Heart left ventricle (tissue), 16 donors: ENCODE measurements at regions not wholly inside any gene's neighbourhood (a gene's known extent, or its start where the extent isn't known, plus 50 kb on each side); places are given as distances from the start of the nearest gene placed in this dataset.

Experiments used
- ATAC-seq, 4 donors: fragments of 200-7000 bp; cut with Tn5 transposase; one replicate each; pipeline ENCODE4 v1.9.1; 2020 to 2022; ENCODE audit warnings: moderate library complexity in 4 of 4, mild to moderate bottlenecking in 3 of 4, moderate number of reproducible peaks in 1 of 4
- DNase-seq, 5 donors: peaks; one replicate each; pipeline ENCODE4 v3.0.0-alpha.2; 2020
- H3K27ac ChIP-seq, 12 donors: fragments of 200-600 bp; sonication (generic) in 4 of 12; one replicate each; pipeline versions ENCODE4 v1.5.0 to v1.8.0; 2016 to 2022; ENCODE audit warnings: mild to moderate bottlenecking in 2 of 12
- H3K27me3 ChIP-seq, 9 donors: fragments of 200-600 bp; sonication (generic) in 2 of 9; one replicate each; pipeline versions ENCODE4 v1.5.1 to v1.8.0; 2016 to 2022; ENCODE audit warnings: mild to moderate bottlenecking in 3 of 9
- H3K36me3 ChIP-seq, 9 donors: fragments of 200-600 bp; sonication (generic) in 2 of 9; one replicate each; pipeline versions ENCODE4 v1.5.0 to v1.8.0; 2018 to 2022; ENCODE audit warnings: mild to moderate bottlenecking in 2 of 9
- H3K4me1 ChIP-seq, 12 donors: fragments of 200-600 bp; sonication (generic) in 4 of 12; one replicate each; pipeline versions ENCODE4 v1.5.0 to v1.8.0; 2016 to 2022; ENCODE audit warnings: mild to moderate bottlenecking in 3 of 12
- H3K4me3 ChIP-seq, 12 donors: fragments of 200-600 bp; sonication (generic) in 4 of 12; one replicate each; pipeline versions ENCODE4 v1.5.0 to v1.8.0; 2017 to 2022; ENCODE audit warnings: mild to moderate bottlenecking in 9 of 12, moderate library complexity in 4 of 12
- H3K9me3 ChIP-seq, 12 donors: fragments of 200-600 bp; sonication (generic) in 4 of 12; one replicate each; pipeline versions ENCODE4 v1.5.0 to v1.8.0; 2016 to 2022; ENCODE audit warnings: mild to moderate bottlenecking in 1 of 12
- POLR2A ChIP-seq, 2 donors: fragments of 450-650 bp; IDR thresholded peaks; one replicate each; pipeline ENCODE4 v1.6.1; 2017; ENCODE audit warnings: antibody characterized with exemption in 2 of 2, mild to moderate bottlenecking in 2 of 2, moderate library complexity in 2 of 2
- WGBS, 4 donors: extraction: QIAGEN DNeasy Blood & Tissue Kit in 2 of 4; methylation state at CpG; one replicate each; pipeline versions ENCODE4 v1.1.5 to v1.1.7; 2013 to 2018; 5-methylcytosine and 5-hydroxymethylcytosine counted together
- intact Hi-C, 10 donors: fragments of 100-400 bp; cut with DNase I; formaldehyde crosslinking; loops; one replicate each; pipeline versions ENCODE4 v1.11.1 to v1.14.2; 2022
- TF ChIP-seq, protein P1 (sequence below), 12 donors: fragments of 200-600 bp; sonication (generic) in 4 of 12; IDR thresholded peaks; one replicate each; pipeline versions ENCODE4 v1.5.0 to v1.8.0; 2018 to 2022; ENCODE audit warnings: antibody characterized with exemption in 12 of 12, mild to moderate bottlenecking in 5 of 12
- donor health status: ischemic (EF 13 %, LVEDD 7.1; RV severe dilation, severe dysfunction).
- donor health status: healthy with polysubstance abuse.
- donor health status: DM: no; HTN: yes; CAD: no.
- donor health status: DM: no; HTN: no; CAD: no.
- donor health status: ischemic (EF 25% LVEDD 6.9; RV normal size, moderate dysfunction).
- donor health status: ischemic (EF 25% LVEDD 5.7; RV mildly dilated, moderate dysfunction).
- donor health status: healthy.
- donor health status: DM: yes; HTN: yes; CAD: no.
- donor health status: ischemic (EF 35%, LVEDD 5.7; RV mildly dilated, moderate dysfunction).
- donor health status: nonischemic (EF 11% LVEDD 7.7; RV severe dilation, severe dysfunction).
- donor health status: DM: yes; HTN: yes; CAD: no.
- donor health status: PGD.
- donor health status: ischemic (EF 29% LVEDD 5.4; RV normal size, mild dysfunction).
- donor health status: nonischemic (EF 23%, LVEDD 6.1; RV moderate dilation, normal function).

GRCh38 chr14:101217080-101217463 lies 313.6 kb upstream of the RTL1 start:
- H3K27ac ChIP-seq, result no peak overlapping the region
- DNase-seq (peak in 1 of 5 donors; percentile 4), ATAC-seq (no peak)
- H3K4me1 ChIP-seq, result no peaks in the 10 kb centered on the region
- H3K4me3 ChIP-seq, result no peak overlapping the region
- no peaks in the 10 kb centered on the region for H3K36me3 ChIP-seq
- peaks cover 0 to 12% (median 0%) of the 10 kb centered on the region in 9 donors for H3K27me3 ChIP-seq
- intact Hi-C loops, result no loop called here
- WGBS, 4 donors, result 60 to 74% (median 69%) methylated on average over 6 of the region's 6 CpGs
- peaks cover 0 to 2% (median 0%) of the 10 kb centered on the region in 12 donors for H3K9me3 ChIP-seq
- TF ChIP-seq, protein P1, sequence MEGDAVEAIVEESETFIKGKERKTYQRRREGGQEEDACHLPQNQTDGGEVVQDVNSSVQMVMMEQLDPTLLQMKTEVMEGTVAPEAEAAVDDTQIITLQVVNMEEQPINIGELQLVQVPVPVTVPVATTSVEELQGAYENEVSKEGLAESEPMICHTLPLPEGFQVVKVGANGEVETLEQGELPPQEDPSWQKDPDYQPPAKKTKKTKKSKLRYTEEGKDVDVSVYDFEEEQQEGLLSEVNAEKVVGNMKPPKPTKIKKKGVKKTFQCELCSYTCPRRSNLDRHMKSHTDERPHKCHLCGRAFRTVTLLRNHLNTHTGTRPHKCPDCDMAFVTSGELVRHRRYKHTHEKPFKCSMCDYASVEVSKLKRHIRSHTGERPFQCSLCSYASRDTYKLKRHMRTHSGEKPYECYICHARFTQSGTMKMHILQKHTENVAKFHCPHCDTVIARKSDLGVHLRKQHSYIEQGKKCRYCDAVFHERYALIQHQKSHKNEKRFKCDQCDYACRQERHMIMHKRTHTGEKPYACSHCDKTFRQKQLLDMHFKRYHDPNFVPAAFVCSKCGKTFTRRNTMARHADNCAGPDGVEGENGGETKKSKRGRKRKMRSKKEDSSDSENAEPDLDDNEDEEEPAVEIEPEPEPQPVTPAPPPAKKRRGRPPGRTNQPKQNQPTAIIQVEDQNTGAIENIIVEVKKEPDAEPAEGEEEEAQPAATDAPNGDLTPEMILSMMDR (IDR thresholded peaks at IDR 0.05), result no peak

GRCh38 chr14:101217616-101218371 lies 314.3 kb upstream of the RTL1 start:
- DNase-seq, result peak in 1 of 5 donors; percentile 2

GRCh38 chr14:101219896-101220703 lies 316.6 kb upstream of the RTL1 start:
- peak overlapping the region in 1 of 12 donors; percentile 45 for H3K27ac ChIP-seq
- no peak for TF ChIP-seq POLR2A (IDR thresholded peaks at IDR 0.05)
- TF ChIP-seq, protein P1 (IDR thresholded peaks at IDR 0.05), result no peak
- no peaks in the 10 kb centered on the region for H3K9me3 ChIP-seq
- H3K4me1 ChIP-seq, result no peaks in the 10 kb centered on the region
- intact Hi-C loops, result no loop called here
- ATAC-seq (no peak), DNase-seq (no peak)
- WGBS, 4 donors, result 84 to 89% (median 88%) methylated on average over 12 of the region's 12 CpGs
- H3K36me3 ChIP-seq, result no peaks in the 10 kb centered on the region
- peaks cover 0 to 27% (median 0%) of the 10 kb centered on the region in 9 donors for H3K27me3 ChIP-seq
- H3K4me3 ChIP-seq, result no peak overlapping the region

More at GRCh38 chr14:101217616-101218371, 314.3 kb upstream of the RTL1 start:
- TF ChIP-seq POLR2A (IDR thresholded peaks at IDR 0.05), result no peak
- TF ChIP-seq, protein P1 (IDR thresholded peaks at IDR 0.05), result no peak
- 81 to 86% (median 85%) methylated on average over 13 to 14 of the region's 14 CpGs for WGBS, 4 donors
- Histone ChIP-seq H3K4me1 (no peaks in the 10 kb centered on the region), H3K9me3 (peaks cover 0 to 2% (median 0%) of the 10 kb centered on the region in 12 donors), H3K4me3 (no peak overlapping the region), H3K27me3 (peaks cover 0 to 19% (median 0%) of the 10 kb centered on the region in 9 donors), H3K36me3 (no peaks in the 10 kb centered on the region), H3K27ac (no peak overlapping the region)
- no peak for ATAC-seq
- intact Hi-C loops, result no loop called here

DNA sequence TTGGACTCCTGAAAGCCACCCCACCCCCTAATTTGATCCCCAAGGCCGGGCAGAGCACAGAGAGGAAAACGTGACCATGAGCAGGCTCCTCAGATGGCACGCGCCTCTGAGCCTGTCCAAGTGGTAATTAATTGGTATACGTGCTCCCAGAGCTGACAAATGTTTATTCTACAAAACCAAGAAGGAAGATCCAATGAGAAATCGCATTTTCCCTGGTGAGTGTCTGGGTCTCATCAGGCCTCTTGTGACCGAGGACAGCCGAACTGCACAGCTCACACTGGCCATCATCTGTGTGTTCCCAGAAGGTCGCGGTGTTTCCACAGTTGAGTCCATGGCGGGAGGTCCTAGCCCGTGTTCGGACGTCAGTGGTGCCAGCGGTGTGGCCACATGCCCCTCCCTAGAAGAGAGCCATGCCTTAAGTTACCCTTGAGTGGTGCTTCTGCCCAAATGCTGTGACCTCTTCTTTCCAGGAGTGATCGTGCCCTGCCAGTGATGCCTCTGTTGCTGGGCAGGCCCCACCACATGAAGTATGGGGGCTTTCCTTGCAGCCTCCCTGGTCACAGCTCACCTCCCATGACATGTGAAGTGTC lies 317.5 kb upstream of the RTL1 start:
- intact Hi-C loops, result no loop called here
- Histone ChIP-seq H3K4me1 (no peaks in the 10 kb centered on the region), H3K4me3 (no peak overlapping the region), H3K36me3 (no peaks in the 10 kb centered on the region), H3K27ac (peak overlapping the region in 1 of 12 donors; percentile 45), H3K27me3 (peaks cover 0 to 27% (median 0%) of the 10 kb centered on the region in 9 donors), H3K9me3 (no peaks in the 10 kb centered on the region)
- DNase-seq (no peak), ATAC-seq (no peak)
- 91 to 94% (median 92%) methylated on average over 14 to 16 of the region's 16 CpGs for WGBS, 4 donors
- no peak for TF ChIP-seq POLR2A (IDR thresholded peaks at IDR 0.05)
- TF ChIP-seq, protein P1 (IDR thresholded peaks at IDR 0.05), result no peak
